Esophagus squamous epithelium (tissue), 5 donors: ENCODE measurements at regions not wholly inside any gene's neighbourhood (a gene's known extent, or its start where the extent isn't known, plus 50 kb on each side); places are given as distances from the start of the nearest gene placed in this dataset.

Source experiments
- DNase-seq: peaks from one replicate; lab custom pipeline; 2025; lab: John Stamatoyannopoulos, UW
- H3K27ac ChIP-seq, 4 donors: fragments of 200-600 bp; sonication (generic); one replicate each; pipeline ENCODE4 v1.5.1; 2016 to 2019; ENCODE audit warnings: mild to moderate bottlenecking in 1 of 4
- H3K27me3 ChIP-seq, 4 donors: fragments of 200-600 bp; sonication (generic); 1 replicate in 3 of 4; 2 replicates in 1 of 4; pipeline versions ENCODE4 v1.5.1 to v1.6.0; 2017 to 2021; ENCODE audit warnings: antibody characterized with exemption in 1 of 4
- H3K36me3 ChIP-seq, 3 donors: fragments of 200-600 bp; sonication (generic); one replicate each; pipeline ENCODE4 v1.5.1; 2016 to 2019
- H3K4me1 ChIP-seq, 3 donors: fragments of 200-600 bp; sonication (generic); one replicate each; pipeline ENCODE4 v1.5.1; 2017 to 2019
- H3K4me3 ChIP-seq, 4 donors: fragments of 200-600 bp; sonication (generic); 1 replicate in 3 of 4; 2 replicates in 1 of 4; pipeline ENCODE4 v1.5.1; 2016 to 2019; ENCODE audit warnings: mild to moderate bottlenecking in 2 of 4, moderate library complexity in 1 of 4
- H3K9me3 ChIP-seq, 3 donors: fragments of 200-600 bp; sonication (generic); one replicate each; pipeline ENCODE4 v1.5.1; 2016 to 2019
- POLR2A ChIP-seq, 4 donors: fragments of 450-650 bp; IDR thresholded peaks; one replicate each; pipeline ENCODE4 v1.6.1; 2017; ENCODE audit warnings: antibody characterized with exemption in 4 of 4, mild to moderate bottlenecking in 4 of 4, moderate library complexity in 3 of 4
- WGBS, 2 donors: methylation state at CpG; one replicate each; pipeline ENCODE4 v1.1.5; 2018; 5-methylcytosine and 5-hydroxymethylcytosine counted together
- intact Hi-C: fragments of 100-400 bp; cut with DNase I; formaldehyde crosslinking; loops from one replicate; pipeline ENCODE4 v1.15.0; 2022
- TF ChIP-seq, protein P1 (sequence below), 6 experiments: fragments of 450-650 bp in 4 of 6; fragments of 200-600 bp in 2 of 6; sonication (generic) in 2 of 6; IDR thresholded peaks; one replicate each; pipeline ENCODE4 v1.5.1; 2016 to 2019; ENCODE audit warnings: antibody characterized with exemption in 6 of 6, mild to moderate bottlenecking in 4 of 6, moderate library complexity in 4 of 6
- donor health status: DM: yes; HTN: yes; CAD: no.

DNA sequence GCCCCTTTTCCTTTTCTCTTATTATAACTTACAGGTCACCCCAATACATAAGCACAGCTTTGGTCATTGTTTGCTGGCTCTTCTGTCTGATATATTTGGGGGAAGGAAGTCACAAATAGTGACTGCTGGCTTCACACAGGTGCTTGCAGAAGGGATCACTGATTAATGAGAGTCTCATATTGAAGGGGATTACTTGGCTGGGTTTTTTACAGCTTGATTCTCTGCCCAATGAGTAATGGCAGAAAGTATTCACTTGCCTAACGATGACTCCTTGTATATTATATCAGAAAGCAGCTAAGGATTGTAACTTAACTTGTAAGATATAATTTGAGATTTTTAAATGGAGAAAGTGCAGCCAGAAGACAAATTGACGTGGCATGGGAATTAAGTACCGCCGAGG, 119.3 kb upstream of the PFN2 start:
- no peaks in the 10 kb centered on the region for H3K4me1 ChIP-seq
- H3K36me3 ChIP-seq: no peaks in the 10 kb centered on the region
- intact Hi-C loops: no loop called here
- H3K4me3 ChIP-seq: no peak overlapping the region
- TF ChIP-seq, protein P1, sequence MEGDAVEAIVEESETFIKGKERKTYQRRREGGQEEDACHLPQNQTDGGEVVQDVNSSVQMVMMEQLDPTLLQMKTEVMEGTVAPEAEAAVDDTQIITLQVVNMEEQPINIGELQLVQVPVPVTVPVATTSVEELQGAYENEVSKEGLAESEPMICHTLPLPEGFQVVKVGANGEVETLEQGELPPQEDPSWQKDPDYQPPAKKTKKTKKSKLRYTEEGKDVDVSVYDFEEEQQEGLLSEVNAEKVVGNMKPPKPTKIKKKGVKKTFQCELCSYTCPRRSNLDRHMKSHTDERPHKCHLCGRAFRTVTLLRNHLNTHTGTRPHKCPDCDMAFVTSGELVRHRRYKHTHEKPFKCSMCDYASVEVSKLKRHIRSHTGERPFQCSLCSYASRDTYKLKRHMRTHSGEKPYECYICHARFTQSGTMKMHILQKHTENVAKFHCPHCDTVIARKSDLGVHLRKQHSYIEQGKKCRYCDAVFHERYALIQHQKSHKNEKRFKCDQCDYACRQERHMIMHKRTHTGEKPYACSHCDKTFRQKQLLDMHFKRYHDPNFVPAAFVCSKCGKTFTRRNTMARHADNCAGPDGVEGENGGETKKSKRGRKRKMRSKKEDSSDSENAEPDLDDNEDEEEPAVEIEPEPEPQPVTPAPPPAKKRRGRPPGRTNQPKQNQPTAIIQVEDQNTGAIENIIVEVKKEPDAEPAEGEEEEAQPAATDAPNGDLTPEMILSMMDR (IDR thresholded peaks at IDR 0.05): no peak
- TF ChIP-seq POLR2A (IDR thresholded peaks at IDR 0.05): no peak
- no peak for DNase-seq
- no peak overlapping the region for H3K27ac ChIP-seq
- 60% methylated on average over 4 of the region's 4 CpGs for WGBS, 2 donors
- no peaks in the 10 kb centered on the region for H3K27me3 ChIP-seq
- no peaks in the 10 kb centered on the region for H3K9me3 ChIP-seq

DNA sequence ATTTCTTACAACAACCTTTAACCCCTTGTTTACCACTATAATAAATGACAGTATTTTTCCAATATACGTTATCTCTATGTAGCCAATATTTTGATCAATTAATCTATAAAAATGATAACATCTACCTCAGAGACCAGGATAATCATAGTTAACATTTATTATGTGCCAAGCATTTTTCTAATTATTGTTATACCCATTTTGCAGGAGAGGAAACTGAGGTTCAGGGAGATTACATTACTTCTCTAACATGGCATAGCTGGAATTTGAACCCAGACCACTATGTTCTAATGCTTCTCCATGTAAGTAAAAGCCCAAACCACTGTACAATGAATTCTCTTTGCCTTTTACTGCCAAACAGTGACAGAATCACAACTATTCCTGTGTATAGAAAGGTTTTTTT, 113.4 kb upstream of the PFN2 start:
- no peaks in the 10 kb centered on the region for H3K27me3 ChIP-seq
- intact Hi-C loops: no loop called here
- TF ChIP-seq POLR2A (IDR thresholded peaks at IDR 0.05): no peak
- TF ChIP-seq, protein P1 (IDR thresholded peaks at IDR 0.05): no peak
- H3K4me1 ChIP-seq: no peaks in the 10 kb centered on the region
- H3K27ac ChIP-seq: no peak overlapping the region
- no peak for DNase-seq
- 68 to 72% methylated on average over 1 of the region's 1 CpG for WGBS, 2 donors
- no peak overlapping the region for H3K4me3 ChIP-seq
- H3K9me3 ChIP-seq: no peaks in the 10 kb centered on the region
- no peaks in the 10 kb centered on the region for H3K36me3 ChIP-seq

DNA sequence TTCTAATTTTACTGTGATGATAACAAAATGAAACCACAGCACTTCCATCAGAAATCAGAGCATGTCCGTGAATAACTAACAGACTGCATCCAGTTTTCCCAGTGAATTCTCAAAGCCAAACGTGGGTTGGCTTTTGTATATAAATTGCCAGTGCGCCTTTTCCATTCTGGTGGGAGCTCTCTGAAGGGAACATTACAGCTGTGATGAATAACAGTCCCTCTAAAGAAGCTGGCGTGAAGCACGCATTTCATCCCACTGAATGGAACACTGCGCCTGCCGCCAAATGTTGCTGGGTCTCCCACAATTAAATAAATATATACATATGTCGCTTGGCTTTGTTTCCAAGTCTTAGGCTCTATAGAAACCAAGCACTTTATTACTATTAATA, 113.0 kb upstream of the PFN2 start:
- H3K4me3 ChIP-seq: peak overlapping the region in 2 of 4 donors; percentile 3 to 46
- no peak for DNase-seq
- WGBS, 2 donors: 43 to 49% methylated on average over 8 of the region's 8 CpGs
- no peaks in the 10 kb centered on the region for H3K9me3 ChIP-seq
- no peaks in the 10 kb centered on the region for H3K4me1 ChIP-seq
- H3K36me3 ChIP-seq: no peaks in the 10 kb centered on the region
- no peak for TF ChIP-seq POLR2A (IDR thresholded peaks at IDR 0.05)
- TF ChIP-seq, protein P1 (IDR thresholded peaks at IDR 0.05): no peak
- no peaks in the 10 kb centered on the region for H3K27me3 ChIP-seq
- intact Hi-C loops: no loop called here
- H3K27ac ChIP-seq: no peak overlapping the region

DNA sequence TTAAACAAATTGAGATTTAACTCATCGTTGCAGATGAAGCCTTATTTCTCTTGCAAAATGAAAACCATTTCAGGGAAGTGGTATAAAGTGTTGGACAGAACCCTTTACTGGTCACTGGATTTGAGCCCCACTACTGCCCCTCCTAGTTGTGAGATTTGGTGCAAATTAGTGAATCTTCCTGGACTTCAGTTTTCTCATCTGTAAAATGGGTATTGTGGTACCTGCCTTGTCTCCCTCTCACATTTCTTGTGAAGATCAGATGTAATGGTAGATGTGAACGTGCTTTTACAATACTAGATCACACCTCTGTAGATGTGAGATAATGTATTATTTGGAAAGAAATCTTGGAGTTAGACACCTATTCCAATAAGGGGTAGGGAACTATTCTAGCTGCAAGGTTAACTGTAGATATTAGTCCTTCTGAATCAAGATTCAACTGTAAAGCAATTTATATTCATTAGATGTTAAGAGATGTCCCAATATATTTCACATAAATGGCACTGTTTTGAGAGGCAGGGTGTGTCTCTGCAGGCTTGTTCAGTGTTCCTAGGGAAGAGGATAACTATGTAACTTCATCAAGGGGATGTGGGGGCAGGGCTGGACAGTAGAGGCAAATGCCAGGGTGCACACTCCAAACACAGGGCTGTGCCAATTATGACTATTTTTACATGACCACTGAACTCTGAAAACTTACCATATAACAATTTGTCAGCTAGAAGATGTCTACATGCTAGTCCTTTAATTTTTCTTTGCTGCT, 112.4 kb upstream of the PFN2 start:
- Histone ChIP-seq H3K27me3 (no peaks in the 10 kb centered on the region), H3K4me1 (no peaks in the 10 kb centered on the region), H3K4me3 (peak overlapping the region in 2 of 4 donors; percentile 3 to 46), H3K9me3 (no peaks in the 10 kb centered on the region), H3K27ac (no peak overlapping the region), H3K36me3 (no peaks in the 10 kb centered on the region)
- 53 to 75% methylated on average over 2 of the region's 2 CpGs for WGBS, 2 donors
- TF ChIP-seq, protein P1 (IDR thresholded peaks at IDR 0.05): no peak
- TF ChIP-seq POLR2A (IDR thresholded peaks at IDR 0.05): no peak
- intact Hi-C loops: no loop called here
- no peak for DNase-seq

DNA sequence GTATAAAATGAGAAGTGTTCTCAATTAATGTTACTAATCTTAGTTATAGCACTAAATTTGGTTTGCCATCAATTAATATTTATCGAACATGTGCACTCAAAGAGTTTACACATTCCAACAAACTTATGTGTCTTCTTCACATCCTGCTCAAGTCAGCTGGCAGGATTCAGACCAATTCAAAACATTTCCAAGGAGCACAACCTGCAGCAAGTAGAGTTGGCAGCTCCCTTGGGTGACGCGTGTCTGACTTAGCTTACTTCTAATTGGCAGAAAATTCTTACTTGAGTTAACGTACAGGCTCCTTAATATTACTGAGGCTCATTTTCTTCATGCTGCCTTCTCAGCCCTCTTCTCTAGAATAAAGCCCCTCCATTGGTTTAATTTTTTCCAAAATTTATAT, 110.4 kb upstream of the PFN2 start:
- Histone ChIP-seq H3K9me3 (peaks cover 0 to 11% (median 7%) of the 10 kb centered on the region in 3 donors), H3K27ac (no peak overlapping the region), H3K36me3 (no peaks in the 10 kb centered on the region), H3K27me3 (no peaks in the 10 kb centered on the region), H3K4me3 (no peak overlapping the region), H3K4me1 (no peaks in the 10 kb centered on the region)
- TF ChIP-seq, protein P1 (IDR thresholded peaks at IDR 0.05): no peak
- no peak for DNase-seq
- intact Hi-C loops: no loop called here
- 29 to 56% methylated on average over 4 of the region's 4 CpGs for WGBS, 2 donors
